CD4-positive, alpha-beta memory T cell (primary cell): ENCODE measurements at regions not wholly inside any gene's neighbourhood (a gene's known extent, or its start where the extent isn't known, plus 50 kb on each side); places are given as distances from the start of the nearest gene placed in this dataset.

Source experiments
- CTCF ChIA-PET: fragments of 350-600 bp; sonication (Branson Sonifier 250); formaldehyde crosslinking; loops from one replicate; lab custom pipeline; 2021; ENCODE audit warnings: inconsistent platforms; ENCODE audit not compliant: partially characterized antibody; lab: Charles Lee
- POLR2A ChIA-PET: fragments of 350-600 bp; sonication (Branson Sonifier 250); formaldehyde crosslinking; loops from one replicate; lab custom pipeline; 2021; ENCODE audit not compliant: partially characterized antibody; lab: Charles Lee
- DNase-seq, 5 donors: peaks; one replicate each; pipeline versions ENCODE4 v3.0.0 to v3.0.0-alpha.2; 2020 to 2022; ENCODE audit warnings: mixed read lengths in 1 of 5
- H3K27ac ChIP-seq: one replicate; pipeline ENCODE4 v1.7.0; 2013; ENCODE audit warnings: low read depth, low read length
- H3K27me3 ChIP-seq: 2 replicates; pipeline ENCODE4 v1.7.0; 2013; ENCODE audit warnings: mild to moderate bottlenecking, low read length, moderate library complexity; ENCODE audit not compliant: insufficient read depth
- H3K36me3 ChIP-seq: 2 replicates; pipeline ENCODE4 v1.7.0; 2013; ENCODE audit warnings: mild to moderate bottlenecking, low read length, moderate library complexity; ENCODE audit not compliant: insufficient read depth
- H3K4me1 ChIP-seq: 2 replicates; pipeline ENCODE4 v1.7.0; 2013; ENCODE audit warnings: mild to moderate bottlenecking, low read length, moderate library complexity; ENCODE audit not compliant: insufficient read depth
- H3K4me3 ChIP-seq, 2 donors: one replicate each; pipeline ENCODE4 v1.7.0; 2013; ENCODE audit warnings: low read length in 2 of 2, mild to moderate bottlenecking in 1 of 2
- H3K9me3 ChIP-seq, 2 donors: one replicate each; pipeline ENCODE4 v1.7.0; 2013; ENCODE audit warnings: low read length in 2 of 2, control low read depth in 1 of 2; ENCODE audit not compliant: control insufficient read depth in 1 of 2
- H3K27ac Mint-ChIP-seq, 7 donors: one replicate each; pipeline ENCODE4 v1.8.0; 2020 to 2021; ENCODE audit warnings: mixed read lengths in 7 of 7, mild to moderate bottlenecking in 6 of 7, inconsistent platforms in 3 of 7, moderate library complexity in 3 of 7
- H3K27me3 Mint-ChIP-seq, 2 donors: one replicate each; pipeline ENCODE4 v1.8.0; 2020 to 2021; ENCODE audit warnings: mixed read lengths in 2 of 2
- H3K36me3 Mint-ChIP-seq, 2 donors: one replicate each; pipeline ENCODE4 v1.8.0; 2020 to 2021; ENCODE audit warnings: mixed read lengths in 2 of 2, inconsistent platforms in 1 of 2, mild to moderate bottlenecking in 1 of 2
- H3K4me1 Mint-ChIP-seq, 4 donors: one replicate each; pipeline ENCODE4 v1.8.0; 2020 to 2021; ENCODE audit warnings: mixed read lengths in 4 of 4, mild to moderate bottlenecking in 1 of 4
- H3K4me3 Mint-ChIP-seq, 8 donors: one replicate each; pipeline ENCODE4 v1.8.0; 2020 to 2021; ENCODE audit warnings: mixed read lengths in 8 of 8, mild to moderate bottlenecking in 7 of 8, moderate library complexity in 6 of 8, inconsistent platforms in 3 of 8
- H3K9me3 Mint-ChIP-seq, 8 donors: one replicate each; pipeline ENCODE4 v1.8.0; 2020 to 2021; ENCODE audit warnings: mixed read lengths in 8 of 8, mild to moderate bottlenecking in 5 of 8, inconsistent platforms in 3 of 8, moderate library complexity in 1 of 8
- intact Hi-C: fragments of 100-400 bp; cut with micrococcal nuclease; formaldehyde crosslinking; loops from one replicate; pipeline ENCODE4 v1.15.1; 2023

- intact Hi-C loops = no loop called here
- Histone ChIP-seq H3K36me3 (no peaks in the 10 kb centered on the region), H3K4me1 (no peaks in the 10 kb centered on the region), H3K27me3 (no peaks in the 10 kb centered on the region), H3K9me3 (no peaks in the 10 kb centered on the region), H3K4me3 (no peak overlapping the region), H3K27ac (no peak overlapping the region)
- DNase-seq = no peak
- ChIA-PET POLR2A (no interaction called here), CTCF (interaction anchor here (1.4 to 1.5 kb wide), 2 partner anchors 8 to 13 kb away, joined by 3 to 4 read pairs; no protein-coding TSS in a partner anchor)
- Mint-ChIP-seq H3K27ac (no peak overlapping the region), H3K36me3 (no peaks in the 10 kb centered on the region), H3K9me3 (peaks cover 0 to 3% (median 0%) of the 10 kb centered on the region in 8 donors), H3K4me3 (no peak overlapping the region), H3K27me3 (peaks cover 6 to 8% of the 10 kb centered on the region in 2 donors), H3K4me1 (no peaks in the 10 kb centered on the region)
These were observed 236.3 kb upstream of the SLC14A2 start for GRCh38 chr18:45378933-45379332.

- Histone ChIP-seq H3K9me3 (no peaks in the 10 kb centered on the region), H3K27me3 (no peaks in the 10 kb centered on the region), H3K4me3 (no peak overlapping the region), H3K4me1 (no peaks in the 10 kb centered on the region), H3K27ac (no peak overlapping the region), H3K36me3 (no peaks in the 10 kb centered on the region)
- no peaks in the 10 kb centered on the region for H3K4me1 Mint-ChIP-seq
- intact Hi-C loops = loop anchor here (10.0 kb wide), 1 partner anchor 705 kb away; no protein-coding TSS in a partner anchor
- H3K27me3 Mint-ChIP-seq = peaks cover 8 to 12% of the 10 kb centered on the region in 2 donors
- H3K27ac Mint-ChIP-seq = no peak overlapping the region
- H3K9me3 Mint-ChIP-seq = peaks cover 0 to 3% (median 0%) of the 10 kb centered on the region in 8 donors
- H3K4me3 Mint-ChIP-seq = no peak overlapping the region
- ChIA-PET CTCF (interaction anchor here (1.4 kb wide), 1 partner anchor 12 kb away, joined by 4 read pairs; no protein-coding TSS in a partner anchor), POLR2A (no interaction called here)
- DNase-seq = no peak
- H3K36me3 Mint-ChIP-seq = no peaks in the 10 kb centered on the region
These were observed 235.4 kb upstream of the SLC14A2 start for GRCh38 chr18:45379903-45380302.

- DNase-seq = no peak
- ChIA-PET CTCF (no interaction called here), POLR2A (no interaction called here)
- H3K27me3 ChIP-seq = no peaks in the 10 kb centered on the region
- H3K9me3 ChIP-seq = no peaks in the 10 kb centered on the region
- Mint-ChIP-seq H3K27me3 (peaks cover 10 to 16% of the 10 kb centered on the region in 2 donors), H3K4me1 (no peaks in the 10 kb centered on the region), H3K4me3 (no peak overlapping the region), H3K36me3 (no peaks in the 10 kb centered on the region), H3K27ac (no peak overlapping the region), H3K9me3 (peaks cover 0 to 3% (median 0%) of the 10 kb centered on the region in 8 donors)
- H3K27ac ChIP-seq = no peak overlapping the region
- H3K36me3 ChIP-seq = no peaks in the 10 kb centered on the region
- H3K4me1 ChIP-seq = no peaks in the 10 kb centered on the region
- H3K4me3 ChIP-seq = no peak overlapping the region
- intact Hi-C loops = loop anchor here (10.0 kb wide), 1 partner anchor 706 kb away; no protein-coding TSS in a partner anchor
These were observed 234.0 kb upstream of the SLC14A2 start for GRCh38 chr18:45381282-45381681.

- H3K27me3 ChIP-seq = no peaks in the 10 kb centered on the region
- H3K9me3 Mint-ChIP-seq = no peaks in the 10 kb centered on the region
- intact Hi-C loops = loop anchor here (10.0 kb wide), 1 partner anchor 708 kb away; no protein-coding TSS in a partner anchor
- H3K4me1 ChIP-seq = no peaks in the 10 kb centered on the region
- H3K4me3 ChIP-seq = no peak overlapping the region
- no peaks in the 10 kb centered on the region for H3K36me3 Mint-ChIP-seq
- no peaks in the 10 kb centered on the region for H3K9me3 ChIP-seq
- CTCF ChIA-PET = interaction anchor here (0.9 to 2.3 kb wide), 3 partner anchors 9 to 11 kb away, joined by 3 to 8 read pairs (median 4); no protein-coding TSS in a partner anchor
- H3K27me3 Mint-ChIP-seq = peaks cover 11 to 13% of the 10 kb centered on the region in 2 donors
- POLR2A ChIA-PET = no interaction called here
- H3K4me3 Mint-ChIP-seq = no peak overlapping the region
- no peaks in the 10 kb centered on the region for H3K4me1 Mint-ChIP-seq
- H3K27ac ChIP-seq = no peak overlapping the region
- H3K27ac Mint-ChIP-seq = no peak overlapping the region
- no peaks in the 10 kb centered on the region for H3K36me3 ChIP-seq
- no peak for DNase-seq
These were observed 232.0 kb upstream of the SLC14A2 start for GRCh38 chr18:45383228-45383627.

- intact Hi-C loops = loop anchor here (10.0 kb wide), 1 partner anchor 710 kb away; no protein-coding TSS in a partner anchor
- no peak overlapping the region for H3K27ac Mint-ChIP-seq
These were observed 230.9 kb upstream of the SLC14A2 start for GRCh38 chr18:45384137-45384961.

GRCh38 chr18:45384962-45385315 lies 230.3 kb upstream of the SLC14A2 start:
- Mint-ChIP-seq H3K9me3 (no peaks in the 10 kb centered on the region), H3K4me1 (no peaks in the 10 kb centered on the region), H3K27me3 (peaks cover 12 to 13% of the 10 kb centered on the region in 2 donors), H3K27ac (no peak overlapping the region), H3K36me3 (no peaks in the 10 kb centered on the region), H3K4me3 (no peak overlapping the region)
- Histone ChIP-seq H3K9me3 (no peaks in the 10 kb centered on the region), H3K36me3 (no peaks in the 10 kb centered on the region), H3K4me1 (no peaks in the 10 kb centered on the region), H3K27me3 (no peaks in the 10 kb centered on the region), H3K4me3 (no peak overlapping the region), H3K27ac (no peak overlapping the region)
- ChIA-PET CTCF (interaction anchor here (0.8 to 2.3 kb wide), 4 partner anchors 11 to 1813 kb away, joined by 3 to 8 read pairs (median 4); no protein-coding TSS in a partner anchor), POLR2A (no interaction called here)
- intact Hi-C loops = loop anchor here (10.0 kb wide), 1 partner anchor 710 kb away; no protein-coding TSS in a partner anchor
- DNase-seq = no peak

More at GRCh38 chr18:45384137-45384961, 230.9 kb upstream of the SLC14A2 start:
- Histone ChIP-seq H3K27me3 (no peaks in the 10 kb centered on the region), H3K36me3 (no peaks in the 10 kb centered on the region), H3K9me3 (no peaks in the 10 kb centered on the region), H3K4me3 (no peak overlapping the region), H3K27ac (no peak overlapping the region), H3K4me1 (no peaks in the 10 kb centered on the region)
- no peaks in the 10 kb centered on the region for H3K4me1 Mint-ChIP-seq
- peak in 3 of 5 donors; percentile 1 to 26 (median 10) for DNase-seq
- POLR2A ChIA-PET = no interaction called here
- no peaks in the 10 kb centered on the region for H3K9me3 Mint-ChIP-seq
- H3K4me3 Mint-ChIP-seq = no peak overlapping the region
- CTCF ChIA-PET = interaction anchor here (0.8 to 2.3 kb wide), 5 partner anchors 10 to 1813 kb away, joined by 3 to 8 read pairs (median 3); no protein-coding TSS in a partner anchor
- peaks cover 12 to 13% of the 10 kb centered on the region in 2 donors for H3K27me3 Mint-ChIP-seq
- H3K36me3 Mint-ChIP-seq = no peaks in the 10 kb centered on the region

- Mint-ChIP-seq H3K27ac (no peak overlapping the region), H3K36me3 (no peaks in the 10 kb centered on the region), H3K27me3 (peaks cover 13 to 14% of the 10 kb centered on the region in 2 donors), H3K4me1 (no peaks in the 10 kb centered on the region), H3K4me3 (no peak overlapping the region), H3K9me3 (no peaks in the 10 kb centered on the region)
- no peaks in the 10 kb centered on the region for H3K4me1 ChIP-seq
- no peak for DNase-seq
- POLR2A ChIA-PET = no interaction called here
- no peaks in the 10 kb centered on the region for H3K36me3 ChIP-seq
- no peaks in the 10 kb centered on the region for H3K9me3 ChIP-seq
- H3K27me3 ChIP-seq = no peaks in the 10 kb centered on the region
- no peak overlapping the region for H3K27ac ChIP-seq
- intact Hi-C loops = loop anchor here (10.0 kb wide), 1 partner anchor 711 kb away; no protein-coding TSS in a partner anchor
- CTCF ChIA-PET = interaction anchor here (1.3 to 1.4 kb wide), 2 partner anchors 8 to 12 kb away, joined by 3 read pairs; no protein-coding TSS in a partner anchor
- H3K4me3 ChIP-seq = no peak overlapping the region
These were observed 229.1 kb upstream of the SLC14A2 start for GRCh38 chr18:45386041-45386655.
